A172 (cell line): ENCODE measurements at regions not wholly inside any gene's neighbourhood (a gene's known extent, or its start where the extent isn't known, plus 50 kb on each side); places are given as distances from the start of the nearest gene placed in this dataset.
"Not testable (repeated sequence)": the region's sequence is repeated elsewhere in the genome, so short reads cannot be mapped to it uniquely, and the experiment has no call there.

ENCODE experiments used
- DNase-seq: peaks from one replicate; pipeline ENCODE4 v3.0.0-alpha.2; 2015; ENCODE audit warnings: low spot score

GRCh38 chr6:112579601-112580000 lies 232.5 kb downstream of the RFPL4B start:
- no peak for DNase-seq

- DNase-seq = no peak
These were observed 233.9 kb downstream of the RFPL4B start for GRCh38 chr6:112581015-112581414.

GRCh38 chr6:112590326-112590725 lies 243.2 kb downstream of the RFPL4B start:
- no peak for DNase-seq

GRCh38 chr6:112591329-112591728 lies 244.2 kb downstream of the RFPL4B start:
- no peak for DNase-seq

- no peak for DNase-seq
These were observed 245.0 kb downstream of the RFPL4B start for GRCh38 chr6:112592159-112592558.

GRCh38 chr6:112594886-112595594 lies 247.9 kb downstream of the RFPL4B start:
- DNase-seq = no peak

- DNase-seq = no peak
These were observed 248.7 kb downstream of the RFPL4B start for GRCh38 chr6:112595841-112596240.

- no peak for DNase-seq
These were observed 250.0 kb downstream of the RFPL4B start for GRCh38 chr6:112597176-112597575.

- no peak for DNase-seq
These were observed 253.0 kb downstream of the RFPL4B start for GRCh38 chr6:112600168-112600567.

- no peak for DNase-seq
These were observed 256.6 kb downstream of the RFPL4B start for GRCh38 chr6:112603726-112604125.

- no peak for DNase-seq
These were observed 259.7 kb downstream of the RFPL4B start for GRCh38 chr6:112606656-112607435.

GRCh38 chr6:112608925-112609324 lies 261.8 kb downstream of the RFPL4B start:
- DNase-seq = not testable (repeated sequence)

GRCh38 chr6:112613410-112613809 lies 266.3 kb downstream of the RFPL4B start:
- DNase-seq = no peak

- no peak for DNase-seq
These were observed 271.7 kb downstream of the RFPL4B start for GRCh38 chr6:112618849-112619248.

- DNase-seq = peak; percentile 21
These were observed 273.9 kb downstream of the RFPL4B start for GRCh38 chr6:112620812-112621569.

- DNase-seq = no peak
These were observed 274.9 kb downstream of the RFPL4B start for GRCh38 chr6:112622036-112622435.

GRCh38 chr6:112626468-112627082 lies 279.4 kb downstream of the RFPL4B start:
- DNase-seq = peak; percentile 46

GRCh38 chr6:112634376-112634775 lies 287.2 kb downstream of the RFPL4B start:
- DNase-seq = no peak

GRCh38 chr6:112636650-112637262 lies 289.6 kb downstream of the RFPL4B start:
- DNase-seq = peak; percentile 34

GRCh38 chr6:112639391-112639831 lies 292.3 kb downstream of the RFPL4B start:
- DNase-seq = peak; percentile 60

GRCh38 chr6:112640891-112641290 lies 293.8 kb downstream of the RFPL4B start:
- DNase-seq = peak; percentile 62
